IMR-90 (cell line): ENCODE measurements at regions not wholly inside any gene's neighbourhood (a gene's known extent, or its start where the extent isn't known, plus 50 kb on each side); places are given as distances from the start of the nearest gene placed in this dataset.

Experiments
- ATAC-seq: fragments of 200-7000 bp; cut with Tn5 transposase; 2 replicates; pipeline ENCODE4 v1.9.1; 2020; ENCODE audit warnings: low read depth, mild to moderate bottlenecking, moderate library complexity
- BruUV-seq: library from RNA; stranded (reverse); fragments of 400-500 nt; replicated peaks from 2 replicates; lab custom pipeline; 2021; lab: Mats Ljungman, UMichigan
- CTCF ChIA-PET: fragments of 300-600 bp; formaldehyde crosslinking; extraction: SDS; loops from one replicate; lab custom pipeline; 2021; ENCODE audit warnings: antibody characterized with exemption; lab: Yijun Ruan, JAX
- POLR2A ChIA-PET: fragments of 300-600 bp; sonication (Branson Sonifier 250); formaldehyde crosslinking; loops from one replicate; lab custom pipeline; 2022; ENCODE audit warnings: antibody characterized with exemption; ENCODE audit not compliant: unreplicated experiment; lab: Charles Lee
- DNase-seq: peaks from one replicate; pipeline ENCODE4 v3.0.0; 2013
- H2AFZ ChIP-seq: replicated peaks from 2 replicates; pipeline ENCODE3; 2013; ENCODE audit warnings: low read length, mild to moderate bottlenecking; ENCODE audit not compliant: poor library complexity
- H2AK5ac ChIP-seq: 2 replicates; pipeline ENCODE4 v1.6.1; 2013; ENCODE audit warnings: low read depth, low read length, inconsistent platforms
- H2AK9ac ChIP-seq: replicated peaks from 2 replicates; pipeline ENCODE3; 2013; ENCODE audit warnings: mild to moderate bottlenecking, low read depth, low read length, moderate library complexity; ENCODE audit not compliant: poor library complexity
- H2BK120ac ChIP-seq: 2 replicates; pipeline ENCODE4 v1.6.1; 2013; ENCODE audit warnings: low read depth, low read length, inconsistent platforms
- H2BK15ac ChIP-seq: 3 replicates; pipeline ENCODE4 v1.6.1; 2013; ENCODE audit warnings: low read depth, low read length, inconsistent platforms
- H2BK20ac ChIP-seq: 2 replicates; pipeline ENCODE4 v1.6.1; 2013; ENCODE audit warnings: low read depth, mild to moderate bottlenecking, inconsistent platforms, low read length, moderate library complexity
- H2BK5ac ChIP-seq: 2 replicates; pipeline ENCODE4 v1.6.1; 2013; ENCODE audit warnings: mild to moderate bottlenecking, low read depth, low read length, inconsistent platforms; ENCODE audit not compliant: poor library complexity, severe bottlenecking
- H3K14ac ChIP-seq: replicated peaks from 2 replicates; pipeline ENCODE4 v1.6.1; 2013; ENCODE audit warnings: low read depth, low read length, inconsistent platforms
- H3K18ac ChIP-seq: 2 replicates; pipeline ENCODE4 v1.6.1; 2013; ENCODE audit warnings: low read depth, low read length, control low read depth
- H3K23ac ChIP-seq: 2 replicates; pipeline ENCODE4 v1.6.1; 2013; ENCODE audit warnings: low read depth, low read length, inconsistent platforms
- H3K27ac ChIP-seq: 2 replicates; pipeline ENCODE4 v1.5.1; 2013; ENCODE audit warnings: mild to moderate bottlenecking, control low read depth, low read length; ENCODE audit not compliant: insufficient read depth
- H3K27me3 ChIP-seq: 2 replicates; pipeline ENCODE4 v1.6.1; 2013; ENCODE audit warnings: low read length; ENCODE audit not compliant: control insufficient read depth, insufficient read depth
- H3K36me3 ChIP-seq: 2 replicates; pipeline ENCODE4 v1.6.1; 2013; ENCODE audit warnings: low read length, mixed read lengths; ENCODE audit not compliant: control insufficient read depth, insufficient read depth
- H3K4ac ChIP-seq: 2 replicates; pipeline ENCODE4 v1.6.1; 2013; ENCODE audit warnings: low read depth, low read length, inconsistent platforms
- H3K4me1 ChIP-seq: 2 replicates; pipeline ENCODE4 v1.6.1; 2013; ENCODE audit warnings: low read length, mixed read lengths; ENCODE audit not compliant: control insufficient read depth, insufficient read depth
- H3K4me2 ChIP-seq: 2 replicates; pipeline ENCODE4 v1.6.1; 2013; ENCODE audit warnings: low read depth, mild to moderate bottlenecking, control low read depth, low read length, moderate library complexity
- H3K4me3 ChIP-seq: 2 replicates; pipeline ENCODE4 v1.5.1; 2013; ENCODE audit warnings: low read depth, mild to moderate bottlenecking, control low read depth, low read length, moderate library complexity; ENCODE audit not compliant: insufficient read depth
- H3K56ac ChIP-seq: 2 replicates; pipeline ENCODE4 v1.6.1; 2013; ENCODE audit warnings: low read length, inconsistent platforms; ENCODE audit not compliant: insufficient read depth; ENCODE audit errors: extremely low read depth
- H3K79me1 ChIP-seq, 2 experiments: 2 replicates each; pipeline ENCODE4 v1.6.1; 2013; ENCODE audit warnings: low read length in 2 of 2, inconsistent platforms in 1 of 2, low read depth in 1 of 2
- H3K9ac ChIP-seq: 2 replicates; pipeline ENCODE4 v1.6.1; 2013; ENCODE audit warnings: low read depth, low read length, control low read depth
- H3K9me1 ChIP-seq: 2 replicates; pipeline ENCODE4 v1.6.1; 2013; ENCODE audit warnings: low read length, inconsistent platforms; ENCODE audit not compliant: insufficient read depth
- H3K9me3 ChIP-seq: 2 replicates; pipeline ENCODE4 v1.6.1; 2013; ENCODE audit warnings: low read length; ENCODE audit not compliant: control insufficient read depth, insufficient read depth
- H4K20me1 ChIP-seq: 2 replicates; pipeline ENCODE4 v1.6.1; 2013; ENCODE audit warnings: low read length, inconsistent platforms; ENCODE audit not compliant: insufficient read depth
- H4K5ac ChIP-seq: 2 replicates; pipeline ENCODE4 v1.6.1; 2013; ENCODE audit warnings: mild to moderate bottlenecking, low read depth, low read length, control low read depth
- H4K8ac ChIP-seq, 2 experiments: 2 replicates each; pipeline ENCODE4 v1.6.1; 2013; ENCODE audit warnings: low read depth in 2 of 2, low read length in 2 of 2, control low read depth in 1 of 2, inconsistent platforms in 1 of 2
- H4K91ac ChIP-seq: 2 replicates; pipeline ENCODE4 v1.6.1; 2013; ENCODE audit warnings: low read depth, low read length, inconsistent platforms; ENCODE audit not compliant: insufficient read depth
- WGBS, 2 experiments: methylation state at CpG; one replicate each; pipeline versions ENCODE4 v1.1.5 to v1.1.7; 2013; ENCODE audit warnings: missing lambda C conversion rate in 2 of 2; ENCODE audit not compliant: insufficient read length in 1 of 2; ENCODE audit errors: extremely low coverage in 2 of 2; 5-methylcytosine and 5-hydroxymethylcytosine counted together
- dilution Hi-C: fragments of 300-500 bp; cut with HindIII; formaldehyde crosslinking; loops from one replicate; pipeline ENCODE4 v1.14.3; 2018; ENCODE audit warnings: low sequenced_read_pairs; ENCODE audit not compliant: unreplicated experiment
- in situ Hi-C: fragments of 300-500 bp; cut with MboI; formaldehyde crosslinking; loops from 3 replicates; pipeline ENCODE4 v1.14.3; 2019; ENCODE audit warnings: low sequenced_read_pairs, inconsistent platforms, mixed read lengths
- intact Hi-C: fragments of 100-400 bp; cut with micrococcal nuclease; formaldehyde crosslinking; loops from 2 replicates; pipeline ENCODE4 v1.10.0; 2022
- TF ChIP-seq, protein P1 (sequence below): fragments of 150-350 bp; IDR thresholded peaks from 2 replicates; pipeline ENCODE4 v1.6.1; 2016; ENCODE audit warnings: low read depth, mild to moderate bottlenecking, low read length, moderate library complexity, borderline replicate concordance

DNA sequence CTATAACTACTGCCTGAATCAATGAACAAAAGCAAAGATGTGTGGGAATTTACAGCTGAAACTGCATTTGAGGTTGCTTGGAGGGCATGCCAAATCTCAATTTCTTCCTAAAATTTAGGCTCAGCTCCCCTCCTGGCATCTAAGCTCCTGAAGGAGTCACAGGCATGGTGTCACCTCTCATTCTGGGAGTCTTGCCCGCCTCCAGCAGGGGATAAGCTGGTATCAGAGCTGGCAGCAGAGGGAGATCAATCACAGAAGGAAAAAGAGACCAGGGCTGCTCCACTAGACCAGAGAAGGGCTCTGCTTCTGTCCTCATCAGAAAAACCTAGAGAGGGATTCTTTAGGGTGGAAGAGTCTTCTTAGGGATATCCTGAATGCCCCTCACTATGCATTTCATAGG is 150.4 kb upstream of the SLC6A11 start:
- no peak overlapping the region for H2BK15ac ChIP-seq
- no peak overlapping the region for H3K14ac ChIP-seq
- no peaks in the 10 kb centered on the region for H4K20me1 ChIP-seq
- H3K4ac ChIP-seq, result no peak overlapping the region
- no peak overlapping the region for H4K5ac ChIP-seq
- intact Hi-C loops (no loop called here), dilution Hi-C loops (no loop called here), in situ Hi-C loops (no loop called here)
- TF ChIP-seq, protein P1, sequence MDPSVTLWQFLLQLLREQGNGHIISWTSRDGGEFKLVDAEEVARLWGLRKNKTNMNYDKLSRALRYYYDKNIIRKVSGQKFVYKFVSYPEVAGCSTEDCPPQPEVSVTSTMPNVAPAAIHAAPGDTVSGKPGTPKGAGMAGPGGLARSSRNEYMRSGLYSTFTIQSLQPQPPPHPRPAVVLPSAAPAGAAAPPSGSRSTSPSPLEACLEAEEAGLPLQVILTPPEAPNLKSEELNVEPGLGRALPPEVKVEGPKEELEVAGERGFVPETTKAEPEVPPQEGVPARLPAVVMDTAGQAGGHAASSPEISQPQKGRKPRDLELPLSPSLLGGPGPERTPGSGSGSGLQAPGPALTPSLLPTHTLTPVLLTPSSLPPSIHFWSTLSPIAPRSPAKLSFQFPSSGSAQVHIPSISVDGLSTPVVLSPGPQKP, result no peak
- H3K27ac ChIP-seq, result no peak overlapping the region
- H2BK120ac ChIP-seq, result no peak overlapping the region
- no peak overlapping the region for H2AK9ac ChIP-seq
- H3K27me3 ChIP-seq, result peaks cover 3% of the 10 kb centered on the region; the same call in 1 of the 2 replicates
- no CpG with 5 or more reads among the region's 1 CpG for WGBS, 2 experiments
- H3K56ac ChIP-seq, result no peak overlapping the region
- H3K9me1 ChIP-seq, result no peaks in the 10 kb centered on the region
- H2AFZ ChIP-seq, result no peak overlapping the region
- ChIA-PET POLR2A (no interaction called here), CTCF (no interaction called here)
- H3K4me3 ChIP-seq, result no peak overlapping the region
- H4K91ac ChIP-seq, result no peak overlapping the region
- no peak overlapping the region for H4K8ac ChIP-seq
- no peaks in the 10 kb centered on the region for H3K36me3 ChIP-seq
- no peaks in the 10 kb centered on the region for H3K9me3 ChIP-seq
- no TSS peak for BruUV-seq
- no peak overlapping the region for H3K18ac ChIP-seq
- no peak overlapping the region for H2BK5ac ChIP-seq
- H3K79me1 ChIP-seq, result no peaks in the 10 kb centered on the region
- no peak for DNase-seq
- no peak overlapping the region for H2AK5ac ChIP-seq
- no peak overlapping the region for H2BK20ac ChIP-seq
- no peak for ATAC-seq
- no peak overlapping the region for H3K4me2 ChIP-seq
- H3K23ac ChIP-seq, result no peak overlapping the region
- H3K4me1 ChIP-seq, result no peaks in the 10 kb centered on the region
- H3K9ac ChIP-seq, result no peak overlapping the region
